Stimulated activated CD4-positive, alpha-beta T cell treated with anti-CD3 and anti-CD28 coated beads, Interleukin-1b, Interleukin-23, amount 100 ng/mL, for 48 hours (primary cell): ENCODE measurements at regions not wholly inside any gene's neighbourhood (a gene's known extent, or its start where the extent isn't known, plus 50 kb on each side); places are given as distances from the start of the nearest gene placed in this dataset.
"Not testable (repeated sequence)": the region's sequence is repeated elsewhere in the genome, so short reads cannot be mapped to it uniquely, and the experiment has no call there.

Experiments used
- DNase-seq: peaks from one replicate; pipeline ENCODE4 v3.0.0-alpha.2; 2020

GRCh38 chr10:25724241-25724640 lies 209.8 kb upstream of the MYO3A start:
- no peak for DNase-seq

GRCh38 chr10:25725917-25726716 lies 207.9 kb upstream of the MYO3A start:
- no peak for DNase-seq

GRCh38 chr10:25738776-25739175 lies 195.3 kb upstream of the MYO3A start:
- DNase-seq: no peak

GRCh38 chr10:25743832-25744231 lies 190.2 kb upstream of the MYO3A start:
- DNase-seq: no peak

GRCh38 chr10:25744574-25744973 lies 189.5 kb upstream of the MYO3A start:
- no peak for DNase-seq

- DNase-seq: no peak
Observed at GRCh38 chr10:25745976-25746375, 188.1 kb upstream of the MYO3A start.

- no peak for DNase-seq
Observed at GRCh38 chr10:25747084-25747483, 186.9 kb upstream of the MYO3A start.

GRCh38 chr10:25748509-25748908 lies 185.5 kb upstream of the MYO3A start:
- no peak for DNase-seq

- no peak for DNase-seq
Observed at GRCh38 chr10:25753776-25754175, 180.3 kb upstream of the MYO3A start.

GRCh38 chr10:25755874-25756273 lies 178.2 kb upstream of the MYO3A start:
- not testable (repeated sequence) for DNase-seq

- no peak for DNase-seq
Observed at GRCh38 chr10:25756784-25757183, 177.2 kb upstream of the MYO3A start.

- DNase-seq: no peak
Observed at GRCh38 chr10:25758041-25758457, 176.0 kb upstream of the MYO3A start.

- DNase-seq: no peak
Observed at GRCh38 chr10:25758511-25758910, 175.5 kb upstream of the MYO3A start.

- no peak for DNase-seq
Observed at GRCh38 chr10:25761937-25762336, 172.1 kb upstream of the MYO3A start.

GRCh38 chr10:25766213-25766612 lies 167.8 kb upstream of the MYO3A start:
- no peak for DNase-seq

- no peak for DNase-seq
Observed at GRCh38 chr10:25766687-25767221, 167.3 kb upstream of the MYO3A start.

GRCh38 chr10:25768167-25768566 lies 165.9 kb upstream of the MYO3A start:
- no peak for DNase-seq

GRCh38 chr10:25778646-25779045 lies 155.4 kb upstream of the MYO3A start:
- no peak for DNase-seq

GRCh38 chr10:25786161-25786560 lies 147.9 kb upstream of the MYO3A start:
- no peak for DNase-seq

GRCh38 chr10:25786899-25787298 lies 147.1 kb upstream of the MYO3A start:
- no peak for DNase-seq

- no peak for DNase-seq
Observed at GRCh38 chr10:25797888-25798429, 136.1 kb upstream of the MYO3A start.

GRCh38 chr10:25804505-25804904 lies 129.5 kb upstream of the MYO3A start:
- DNase-seq: no peak

- DNase-seq: no peak
Observed at GRCh38 chr10:25805986-25806385, 128.0 kb upstream of the MYO3A start.

GRCh38 chr10:25808372-25808771 lies 125.7 kb upstream of the MYO3A start:
- DNase-seq: no peak
